ENCODE measurements at regions not wholly inside any gene's neighbourhood (a gene's known extent, or its start where the extent isn't known, plus 50 kb on each side); places are given as distances from the start of the nearest gene placed in this dataset.

DNA sequence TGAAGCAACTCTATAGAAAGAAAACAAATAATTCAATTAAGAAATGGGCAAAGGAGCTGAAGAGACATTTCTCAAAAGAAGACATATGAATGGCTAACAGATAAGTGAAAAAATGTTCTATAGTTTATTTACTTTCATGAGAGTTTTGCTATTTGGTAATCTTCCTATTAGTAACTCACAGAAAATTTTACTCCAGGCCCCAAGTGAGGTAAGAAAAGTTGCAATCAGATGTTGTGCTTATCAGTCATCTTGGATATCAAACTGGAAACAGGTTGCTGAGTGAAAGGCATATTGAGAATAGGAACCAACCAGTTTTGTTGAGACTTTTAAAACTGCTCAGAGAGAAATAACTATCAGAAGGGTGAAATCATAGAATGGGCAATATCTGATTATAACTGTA lies 1179.0 kb upstream of the ACVR2A start:
- Mint-ChIP-seq H3K4me3 (ENCODE audit: low read depth) (no peak overlapping the region), H3K27me3 (no peaks in the 10 kb centered on the region), H3K4me1 (ENCODE audit: low read depth) (peaks cover 10% of the 10 kb centered on the region), H3K9me3 (ENCODE audit: low read depth) (no peaks in the 10 kb centered on the region), H3K36me3 (ENCODE audit: insufficient read depth) (no peaks in the 10 kb centered on the region), H3K27ac (no peak overlapping the region)
- DNase-seq (ENCODE audit: low spot score, unreplicated experiment): no peak
- TF ChIP-seq, protein P1, sequence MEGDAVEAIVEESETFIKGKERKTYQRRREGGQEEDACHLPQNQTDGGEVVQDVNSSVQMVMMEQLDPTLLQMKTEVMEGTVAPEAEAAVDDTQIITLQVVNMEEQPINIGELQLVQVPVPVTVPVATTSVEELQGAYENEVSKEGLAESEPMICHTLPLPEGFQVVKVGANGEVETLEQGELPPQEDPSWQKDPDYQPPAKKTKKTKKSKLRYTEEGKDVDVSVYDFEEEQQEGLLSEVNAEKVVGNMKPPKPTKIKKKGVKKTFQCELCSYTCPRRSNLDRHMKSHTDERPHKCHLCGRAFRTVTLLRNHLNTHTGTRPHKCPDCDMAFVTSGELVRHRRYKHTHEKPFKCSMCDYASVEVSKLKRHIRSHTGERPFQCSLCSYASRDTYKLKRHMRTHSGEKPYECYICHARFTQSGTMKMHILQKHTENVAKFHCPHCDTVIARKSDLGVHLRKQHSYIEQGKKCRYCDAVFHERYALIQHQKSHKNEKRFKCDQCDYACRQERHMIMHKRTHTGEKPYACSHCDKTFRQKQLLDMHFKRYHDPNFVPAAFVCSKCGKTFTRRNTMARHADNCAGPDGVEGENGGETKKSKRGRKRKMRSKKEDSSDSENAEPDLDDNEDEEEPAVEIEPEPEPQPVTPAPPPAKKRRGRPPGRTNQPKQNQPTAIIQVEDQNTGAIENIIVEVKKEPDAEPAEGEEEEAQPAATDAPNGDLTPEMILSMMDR (IDR thresholded peaks at IDR 0.05; ENCODE audit: unreplicated experiment): no peak

DNA sequence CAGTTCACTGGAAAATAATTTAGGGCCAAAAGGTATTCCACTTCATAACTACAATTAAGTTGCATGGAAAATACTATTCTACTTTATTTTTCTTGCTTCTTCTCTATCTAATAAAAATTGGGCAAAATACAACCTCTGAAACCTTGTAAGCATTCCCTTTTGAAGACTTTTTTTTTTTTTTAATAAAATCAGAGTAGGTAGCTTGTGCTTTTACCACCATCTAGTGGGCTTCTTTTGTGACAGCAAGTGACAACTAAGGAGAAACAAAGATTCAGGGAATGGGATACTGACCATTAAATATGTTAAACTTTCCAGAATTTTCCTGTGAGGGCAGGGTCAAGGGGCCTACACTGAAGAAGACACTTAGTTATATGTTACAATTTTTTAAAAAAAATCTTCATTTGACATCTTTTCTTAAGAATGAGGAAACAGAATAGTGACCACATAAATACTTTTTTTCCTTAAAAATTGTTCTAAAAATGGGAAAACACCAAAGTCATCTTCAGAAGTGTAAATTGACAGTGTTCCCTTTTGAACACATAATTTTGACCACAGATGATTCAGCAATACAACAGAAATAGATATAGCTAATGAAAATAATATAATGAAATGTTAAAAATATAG lies 1183.2 kb upstream of the ACVR2A start:
- TF ChIP-seq, protein P1 (IDR thresholded peaks at IDR 0.05; ENCODE audit: unreplicated experiment): peak; percentile 82
- H3K4me3 Mint-ChIP-seq (ENCODE audit: low read depth): no peak overlapping the region
- no peak overlapping the region for H3K27ac Mint-ChIP-seq
- H3K9me3 Mint-ChIP-seq (ENCODE audit: low read depth): peaks cover 4% of the 10 kb centered on the region
- no peaks in the 10 kb centered on the region for H3K36me3 Mint-ChIP-seq (ENCODE audit: insufficient read depth)
- no peaks in the 10 kb centered on the region for H3K27me3 Mint-ChIP-seq
- H3K4me1 Mint-ChIP-seq (ENCODE audit: low read depth): no peaks in the 10 kb centered on the region
- no peak for DNase-seq (ENCODE audit: low spot score, unreplicated experiment)

DNA sequence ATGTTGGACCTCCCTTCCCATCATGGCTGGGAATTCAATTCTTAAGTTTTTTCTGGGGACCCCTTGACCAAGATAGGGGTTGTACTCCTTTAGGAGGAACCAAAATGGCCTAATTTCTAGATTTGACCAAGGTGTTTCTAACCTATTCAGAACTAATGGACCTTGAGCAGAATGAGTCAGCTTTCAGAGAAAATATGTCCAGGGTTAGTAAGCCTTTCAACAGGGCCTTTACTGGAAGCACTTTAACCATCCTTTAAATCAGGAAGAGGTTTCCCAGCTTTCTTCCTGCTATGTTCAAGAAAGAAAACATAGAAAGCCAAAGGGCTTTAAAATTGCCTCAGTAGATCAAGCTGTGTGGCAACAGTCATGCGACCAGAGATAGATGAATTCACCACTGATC lies 1184.9 kb upstream of the ACVR2A start:
- H3K4me3 Mint-ChIP-seq (ENCODE audit: low read depth): no peak overlapping the region
- no peaks in the 10 kb centered on the region for H3K27me3 Mint-ChIP-seq
- peaks cover 14% of the 10 kb centered on the region for H3K9me3 Mint-ChIP-seq (ENCODE audit: low read depth)
- DNase-seq (ENCODE audit: low spot score, unreplicated experiment): no peak
- no peaks in the 10 kb centered on the region for H3K4me1 Mint-ChIP-seq (ENCODE audit: low read depth)
- H3K36me3 Mint-ChIP-seq (ENCODE audit: insufficient read depth): no peaks in the 10 kb centered on the region
- no peak overlapping the region for H3K27ac Mint-ChIP-seq
- TF ChIP-seq, protein P1 (IDR thresholded peaks at IDR 0.05; ENCODE audit: unreplicated experiment): no peak

DNA sequence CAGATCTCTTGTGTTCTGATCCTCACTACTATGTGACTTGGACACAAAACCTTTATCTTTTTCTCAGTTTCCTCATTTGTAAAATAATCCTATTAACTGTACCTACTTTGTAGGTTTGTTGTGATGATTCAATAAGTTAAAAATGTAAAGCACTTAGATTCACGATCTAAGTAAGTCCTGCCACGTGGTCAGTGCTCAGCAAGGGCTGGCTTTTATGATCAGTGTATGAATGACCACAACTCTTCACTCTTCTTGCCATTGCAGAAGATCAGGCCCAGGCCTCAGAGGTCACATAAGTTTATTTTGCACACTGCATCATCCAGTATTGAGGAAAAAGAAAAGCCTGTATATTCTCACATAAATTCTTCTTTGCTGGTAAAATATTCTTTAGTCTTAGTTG lies 1192.5 kb upstream of the ACVR2A start:
- TF ChIP-seq, protein P1 (IDR thresholded peaks at IDR 0.05; ENCODE audit: unreplicated experiment): no peak
- Mint-ChIP-seq H3K9me3 (ENCODE audit: low read depth) (peaks cover 21% of the 10 kb centered on the region), H3K27me3 (no peaks in the 10 kb centered on the region), H3K36me3 (ENCODE audit: insufficient read depth) (no peaks in the 10 kb centered on the region), H3K4me3 (ENCODE audit: low read depth) (no peak overlapping the region), H3K27ac (no peak overlapping the region), H3K4me1 (ENCODE audit: low read depth) (no peaks in the 10 kb centered on the region)
- DNase-seq (ENCODE audit: low spot score, unreplicated experiment): no peak

DNA sequence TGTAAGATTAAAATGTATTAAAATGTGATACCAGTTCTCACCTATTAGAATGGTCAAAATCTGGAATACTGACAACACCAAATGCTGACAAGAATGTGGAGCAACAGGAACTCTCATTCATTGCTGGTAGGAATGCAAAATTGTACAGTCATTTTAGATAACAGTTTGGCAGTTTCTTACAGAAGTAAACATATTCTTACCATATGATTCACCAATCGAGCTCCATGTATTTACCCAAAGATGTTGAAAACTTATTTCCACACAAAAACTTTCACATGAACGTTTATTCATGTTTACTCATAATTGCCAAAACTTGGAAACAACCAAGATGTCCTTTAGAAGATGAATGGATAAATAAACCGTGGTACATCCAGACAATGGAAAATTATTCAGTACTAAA lies 1193.5 kb upstream of the ACVR2A start:
- no peak overlapping the region for H3K4me3 Mint-ChIP-seq (ENCODE audit: low read depth)
- no peaks in the 10 kb centered on the region for H3K4me1 Mint-ChIP-seq (ENCODE audit: low read depth)
- H3K27ac Mint-ChIP-seq: no peak overlapping the region
- no peaks in the 10 kb centered on the region for H3K27me3 Mint-ChIP-seq
- TF ChIP-seq, protein P1 (IDR thresholded peaks at IDR 0.05; ENCODE audit: unreplicated experiment): no peak
- no peaks in the 10 kb centered on the region for H3K36me3 Mint-ChIP-seq (ENCODE audit: insufficient read depth)
- no peak for DNase-seq (ENCODE audit: low spot score, unreplicated experiment)
- H3K9me3 Mint-ChIP-seq (ENCODE audit: low read depth): peaks cover 20% of the 10 kb centered on the region

Measured in progenitor cell of endocrine pancreas (in vitro differentiated cells).